K562 (cell line): ENCODE measurements at regions not wholly inside any gene's neighbourhood (a gene's known extent, or its start where the extent isn't known, plus 50 kb on each side); places are given as distances from the start of the nearest gene placed in this dataset.

Source experiments
- ATAC-seq: fragments of 200-7000 bp; cut with Tn5 transposase; 3 replicates; pipeline ENCODE4 v1.9.1; 2020; ENCODE audit warnings: moderate library complexity
- BruUV-seq: library from RNA; stranded (reverse); fragments of 400-500 nt; replicated peaks from 2 replicates; lab custom pipeline; 2021; lab: Mats Ljungman, UMichigan
- CTCF ChIA-PET: fragments of 300-600 bp; formaldehyde crosslinking; extraction: SDS; loops from one replicate; lab custom pipeline; 2021; ENCODE audit warnings: low intra/inter-chr PET ratio; lab: Yijun Ruan, JAX
- POLR2A ChIA-PET: fragments of 300-600, 350-650 bp; sonication (Branson Sonifier 250); formaldehyde crosslinking; extraction: SDS; loops from one replicate; lab custom pipeline; 2021; ENCODE audit warnings: antibody characterized with exemption, inconsistent platforms; lab: Yijun Ruan, JAX
- DNase-seq, 4 experiments: peaks; one replicate each; pipeline versions ENCODE4 v3.0.0 to v3.0.0-alpha.2; 2011 to 2018; ENCODE audit warnings: low spot score in 3 of 4, mixed read lengths in 3 of 4; ENCODE audit errors: extremely low read depth in 1 of 4
- FAIRE-seq: peaks from 2 replicates; lab custom pipeline; 2011; peaks lifted over from hg19 to GRCh38; lab: Jason Lieb, UNC
- H2AFZ ChIP-seq: 2 replicates; pipeline ENCODE4 v1.6.0; 2011; ENCODE audit warnings: low read depth, low read length, control low read depth, inconsistent platforms
- H3K27ac ChIP-seq: fragments of 200-600 bp; 3 replicates; pipeline ENCODE4 v1.8.0; 2011; ENCODE audit warnings: low read depth, mild to moderate bottlenecking, control low read depth, inconsistent platforms, low read length, moderate library complexity, mixed read lengths; ENCODE audit errors: extremely low read depth
- H3K27me3 ChIP-seq, 2 experiments: fragments of 300-600 bp in 1 of 2; 2 replicates in 1 of 2; 3 replicates in 1 of 2; pipeline versions ENCODE4 v1.6.0 to v1.8.0; 2011; ENCODE audit warnings: inconsistent platforms in 2 of 2, low read length in 2 of 2, mild to moderate bottlenecking in 1 of 2, mixed read lengths in 1 of 2, moderate library complexity in 1 of 2; ENCODE audit not compliant: control insufficient read depth in 2 of 2, insufficient read depth in 2 of 2
- H3K36me3 ChIP-seq: fragments of 300-600 bp; 3 replicates; pipeline ENCODE4 v1.8.0; 2011; ENCODE audit warnings: mild to moderate bottlenecking, low read length, inconsistent platforms; ENCODE audit not compliant: control insufficient read depth, insufficient read depth
- H3K4me1 ChIP-seq, 2 experiments: fragments of 200-600 bp in 1 of 2; replicated peaks in 1 of 2; 2 replicates in 1 of 2; 3 replicates in 1 of 2; pipeline versions ENCODE4 v1.5.1 to v1.8.0; 2011; ENCODE audit warnings: inconsistent platforms in 2 of 2, low read length in 2 of 2, mild to moderate bottlenecking in 1 of 2, mixed read lengths in 1 of 2, moderate library complexity in 1 of 2; ENCODE audit not compliant: control insufficient read depth in 2 of 2, insufficient read depth in 2 of 2
- H3K4me2 ChIP-seq: 2 replicates; pipeline ENCODE4 v1.6.1; 2011; ENCODE audit warnings: low read length, control low read depth, inconsistent platforms, mixed read lengths; ENCODE audit not compliant: insufficient read depth
- H3K4me3 ChIP-seq: fragments of 200-600 bp; sonication (generic), shearing (Covaris generic); 2 replicates; pipeline ENCODE4 v1.5.1; 2016; ENCODE audit warnings: control low read depth, inconsistent platforms
- H3K79me2 ChIP-seq: fragments of 200-600 bp; 3 replicates; pipeline ENCODE4 v1.8.0; 2011; ENCODE audit warnings: low read length, inconsistent platforms; ENCODE audit not compliant: control insufficient read depth, insufficient read depth
- H3K9ac ChIP-seq, 2 experiments: 2 replicates each; pipeline versions ENCODE4 v1.6.0 to v1.6.1; 2011; ENCODE audit warnings: low read depth in 2 of 2, low read length in 2 of 2, control low read depth in 1 of 2, inconsistent platforms in 1 of 2, mild to moderate bottlenecking in 1 of 2, mixed read lengths in 1 of 2; ENCODE audit not compliant: insufficient read depth in 1 of 2
- H3K9me1 ChIP-seq: one replicate; pipeline ENCODE4 v1.6.0; 2011; ENCODE audit warnings: inconsistent platforms, mild to moderate bottlenecking, low read length, moderate library complexity; ENCODE audit not compliant: control insufficient read depth, insufficient read depth
- H3K9me3 ChIP-seq: replicated peaks from 2 replicates; pipeline ENCODE4 v1.5.1; 2011; ENCODE audit warnings: low read depth, low read length, inconsistent platforms; ENCODE audit not compliant: control insufficient read depth, insufficient read depth
- H4K20me1 ChIP-seq: replicated peaks from 2 replicates; pipeline ENCODE4 v1.6.1; 2011; ENCODE audit warnings: low read length, inconsistent platforms, mixed read lengths; ENCODE audit not compliant: control insufficient read depth, insufficient read depth
- BCOR ChIP-seq: fragments of 450-650 bp; IDR thresholded peaks from 2 replicates; pipeline ENCODE4 v1.6.1; 2016
- BRF2 ChIP-seq: IDR thresholded peaks from 3 replicates; pipeline ENCODE4 v1.6.1; 2011; ENCODE audit warnings: borderline replicate concordance, mild to moderate bottlenecking; ENCODE audit not compliant: insufficient read length, insufficient read depth
- EGR1 ChIP-seq: fragments of 450-650 bp; conservative IDR thresholded peaks from 2 replicates; pipeline ENCODE4 v1.6.1; 2017; ENCODE audit warnings: mild to moderate bottlenecking
- MBD1 ChIP-seq: fragments of 250-450 bp; sonication (Bioruptor Pico); IDR thresholded peaks from 2 replicates; pipeline ENCODE4 v1.8.0; 2022; ENCODE audit warnings: inconsistent platforms
- MXI1 ChIP-seq: IDR thresholded peaks from 2 replicates; pipeline ENCODE4 v1.6.1; 2011; ENCODE audit warnings: low read depth, mild to moderate bottlenecking, improper control_type of control experiment, low read length
- PCBP2 ChIP-seq: fragments of 200-400 bp; formaldehyde crosslinking; IDR thresholded peaks from 2 replicates; pipeline ENCODE4 v1.6.1; 2018; ENCODE audit warnings: low read length, low read depth, mild to moderate bottlenecking, moderate library complexity; ENCODE audit not compliant: poor library complexity, severe bottlenecking
- POLR3G ChIP-seq: IDR thresholded peaks from 2 replicates; pipeline ENCODE4 v1.6.1; 2011; ENCODE audit not compliant: insufficient read length, insufficient replicate concordance; ENCODE audit errors: extremely low read depth
- RHOXF2B ChIP-seq: fragments of 250-450 bp; sonication (Bioruptor Pico); conservative IDR thresholded peaks from 2 replicates; pipeline ENCODE4 v1.5.1; 2021
- SIN3A ChIP-seq, 2 experiments: fragments of 150-350 bp in 1 of 2; IDR thresholded peaks; 2 replicates each; pipeline ENCODE4 v1.6.1; 2011 to 2016; ENCODE audit warnings: borderline replicate concordance in 2 of 2, low read depth in 2 of 2, low read length in 2 of 2, mild to moderate bottlenecking in 2 of 2, moderate library complexity in 2 of 2; ENCODE audit not compliant: control insufficient read depth in 1 of 2
- TARDBP ChIP-seq: fragments of 450-650 bp; IDR thresholded peaks from 2 replicates; pipeline ENCODE4 v1.6.1; 2016
- ZNF280B ChIP-seq: fragments of 250-450 bp; sonication (Bioruptor Pico); IDR thresholded peaks from 2 replicates; pipeline ENCODE4 v1.5.1; 2021; ENCODE audit warnings: mild to moderate bottlenecking
- ZNF766 ChIP-seq: fragments of 200-800 bp; sonication (Bioruptor generic); conservative IDR thresholded peaks from 2 replicates; pipeline ENCODE4 v1.6.1; 2016; ENCODE audit warnings: missing genetic modification characterization, missing compliant biosample characterization
- WGBS: fragments of 100-300 bp; shearing (Covaris generic); methylation state at CpG from one replicate; pipeline ENCODE4 v1.1.6; 2016; ENCODE audit warnings: low coverage, mixed read lengths; ENCODE audit not compliant: insufficient coverage; ENCODE audit errors: missing lambda C conversion rate; 5-methylcytosine and 5-hydroxymethylcytosine counted together
- in situ Hi-C: fragments of 300-500 bp; cut with MboI; formaldehyde crosslinking; loops from 4 replicates; pipeline ENCODE4 v1.15.0; 2018; ENCODE audit warnings: inconsistent platforms, mixed read lengths
- intact Hi-C: fragments of 100-400 bp; cut with micrococcal nuclease; formaldehyde crosslinking; loops from 2 replicates; pipeline ENCODE4 v1.14.2; 2022

- H3K9ac ChIP-seq: no peak overlapping the region
- H3K36me3 ChIP-seq: no peaks in the 10 kb centered on the region
- H2AFZ ChIP-seq: no peak overlapping the region
- no peak for FAIRE-seq
- H3K4me3 ChIP-seq: no peak overlapping the region
- no peak overlapping the region for H3K4me2 ChIP-seq
- no peaks in the 10 kb centered on the region for H3K4me1 ChIP-seq
- no peaks in the 10 kb centered on the region for H3K9me1 ChIP-seq
- WGBS: 2% methylated on average over 3 of the region's 3 CpGs
- ChIA-PET POLR2A (no interaction called here), CTCF (no interaction called here)
- DNase-seq: no peak
- no peaks in the 10 kb centered on the region for H3K27me3 ChIP-seq
- in situ Hi-C loops: no loop called here
- no peak overlapping the region for H3K27ac ChIP-seq
- no TSS peak for BruUV-seq
- no peaks in the 10 kb centered on the region for H4K20me1 ChIP-seq
- intact Hi-C loops: no loop called here
- H3K79me2 ChIP-seq: no peaks in the 10 kb centered on the region
- no peaks in the 10 kb centered on the region for H3K9me3 ChIP-seq
- ATAC-seq: no peak
- no peak for TF ChIP-seq SIN3A (IDR thresholded peaks at IDR 0.05; ENCODE audit: borderline replicate concordance in 2 of 2, control insufficient read depth in 1 of 2, low read depth in 2 of 2, low read length in 2 of 2)
- TF ChIP-seq TARDBP: no peak
- TF ChIP-seq ZNF280B (CRISPR knock-in tag): no peak
- no peak for TF ChIP-seq EGR1
- TF ChIP-seq PCBP2: no peak
- TF ChIP-seq POLR3G: no peak
- no peak for TF ChIP-seq RHOXF2B (CRISPR knock-in tag)
- no peak for TF ChIP-seq ZNF766
- TF ChIP-seq MXI1: no peak
- TF ChIP-seq BRF2: no peak
- TF ChIP-seq BCOR: no peak
- TF ChIP-seq MBD1 (CRISPR knock-in tag): no peak
Observed at GRCh38 chr4:45160951-45161350, 434.6 kb upstream of the GNPDA2 start.
